ENCODE measurements at regions not wholly inside any gene's neighbourhood (a gene's known extent, or its start where the extent isn't known, plus 50 kb on each side); places are given as distances from the start of the nearest gene placed in this dataset.

- Mint-ChIP-seq H3K27ac (no peak overlapping the region), H3K36me3 (no peaks in the 10 kb centered on the region), H3K9me3 (peaks cover 0 to 9% of the 10 kb centered on the region in 2 donors), H3K4me1 (no peaks in the 10 kb centered on the region), H3K27me3 (ENCODE audit: low read depth in 2 of 2) (no peaks in the 10 kb centered on the region), H3K4me3 (no peak overlapping the region)
- 81% methylated on average over 1 of the region's 1 CpG for WGBS (ENCODE audit: insufficient coverage)
- DNase-seq (no peak), ATAC-seq (no peak)
- Histone ChIP-seq H3K27ac (ENCODE audit: low read length) (no peak overlapping the region), H3K4me3 (ENCODE audit: low read length) (no peak overlapping the region), H3K27me3 (ENCODE audit: control insufficient read depth, insufficient read depth, low read length) (no peaks in the 10 kb centered on the region), H3K4me1 (ENCODE audit: control insufficient read depth, insufficient read depth, low read length) (no peaks in the 10 kb centered on the region), H3K9me3 (ENCODE audit: control insufficient read depth, insufficient read depth, low read length) (no peaks in the 10 kb centered on the region), H3K36me3 (ENCODE audit: control insufficient read depth, insufficient read depth, low read length) (no peaks in the 10 kb centered on the region)
- intact Hi-C loops (cut with micrococcal nuclease) = no loop called here
- TF ChIP-seq CTCF (IDR thresholded peaks at IDR 0.05) = no peak
These were observed 508.4 kb upstream of the SEMA6A start for GRCh38 chr5:117082977-117083376.

- intact Hi-C loops (cut with micrococcal nuclease) = no loop called here
- TF ChIP-seq CTCF (IDR thresholded peaks at IDR 0.05) = no peak
- peaks cover 0 to 2% of the 10 kb centered on the region in 2 donors for H3K9me3 Mint-ChIP-seq
- Histone ChIP-seq H3K4me3 (ENCODE audit: low read length) (no peak overlapping the region), H3K9me3 (ENCODE audit: control insufficient read depth, insufficient read depth, low read length) (peaks cover 2% of the 10 kb centered on the region), H3K36me3 (ENCODE audit: control insufficient read depth, insufficient read depth, low read length) (no peaks in the 10 kb centered on the region), H3K27ac (ENCODE audit: low read length) (no peak overlapping the region), H3K4me1 (ENCODE audit: control insufficient read depth, insufficient read depth, low read length) (no peaks in the 10 kb centered on the region), H3K27me3 (ENCODE audit: control insufficient read depth, insufficient read depth, low read length) (no peaks in the 10 kb centered on the region)
- no peaks in the 10 kb centered on the region for H3K36me3 Mint-ChIP-seq
- ATAC-seq (no peak), DNase-seq (no peak)
- 76% methylated on average over 2 of the region's 2 CpGs for WGBS (ENCODE audit: insufficient coverage)
- H3K27ac Mint-ChIP-seq = no peak overlapping the region
- no peaks in the 10 kb centered on the region for H3K27me3 Mint-ChIP-seq (ENCODE audit: low read depth in 2 of 2)
- H3K4me3 Mint-ChIP-seq = no peak overlapping the region
- H3K4me1 Mint-ChIP-seq = no peaks in the 10 kb centered on the region
These were observed 502.5 kb upstream of the SEMA6A start for GRCh38 chr5:117077142-117077541.

- Histone ChIP-seq H3K4me3 (ENCODE audit: low read length) (no peak overlapping the region), H3K4me1 (ENCODE audit: control insufficient read depth, insufficient read depth, low read length) (no peaks in the 10 kb centered on the region), H3K27ac (ENCODE audit: low read length) (no peak overlapping the region), H3K27me3 (ENCODE audit: control insufficient read depth, insufficient read depth, low read length) (no peaks in the 10 kb centered on the region), H3K9me3 (ENCODE audit: control insufficient read depth, insufficient read depth, low read length) (peaks cover 2% of the 10 kb centered on the region), H3K36me3 (ENCODE audit: control insufficient read depth, insufficient read depth, low read length) (no peaks in the 10 kb centered on the region)
- Mint-ChIP-seq H3K4me3 (no peak overlapping the region), H3K4me1 (no peaks in the 10 kb centered on the region), H3K27me3 (ENCODE audit: low read depth in 2 of 2) (no peaks in the 10 kb centered on the region), H3K9me3 (peaks cover 2 to 8% of the 10 kb centered on the region in 2 donors), H3K27ac (no peak overlapping the region), H3K36me3 (peaks cover 12% of the 10 kb centered on the region)
- WGBS (ENCODE audit: insufficient coverage) = 80% methylated on average over 2 of the region's 2 CpGs
- ATAC-seq (no peak), DNase-seq (no peak)
- intact Hi-C loops (cut with micrococcal nuclease) = no loop called here
- TF ChIP-seq CTCF (IDR thresholded peaks at IDR 0.05) = no peak
These were observed 497.8 kb upstream of the SEMA6A start for GRCh38 chr5:117072439-117072838.

GRCh38 chr5:117065800-117066199, 491.2 kb upstream of the SEMA6A start:
- no peak overlapping the region for H3K4me3 Mint-ChIP-seq
- ATAC-seq (no peak), DNase-seq (no peak)
- peaks cover 4% of the 10 kb centered on the region for H3K36me3 Mint-ChIP-seq
- intact Hi-C loops (cut with micrococcal nuclease) = no loop called here
- Histone ChIP-seq H3K36me3 (ENCODE audit: control insufficient read depth, insufficient read depth, low read length) (no peaks in the 10 kb centered on the region), H3K9me3 (ENCODE audit: control insufficient read depth, insufficient read depth, low read length) (no peaks in the 10 kb centered on the region), H3K27ac (ENCODE audit: low read length) (no peak overlapping the region), H3K4me3 (ENCODE audit: low read length) (no peak overlapping the region), H3K27me3 (ENCODE audit: control insufficient read depth, insufficient read depth, low read length) (no peaks in the 10 kb centered on the region), H3K4me1 (ENCODE audit: control insufficient read depth, insufficient read depth, low read length) (no peaks in the 10 kb centered on the region)
- no peak overlapping the region for H3K27ac Mint-ChIP-seq
- H3K27me3 Mint-ChIP-seq (ENCODE audit: low read depth in 2 of 2) = no peaks in the 10 kb centered on the region
- no peak for TF ChIP-seq CTCF (IDR thresholded peaks at IDR 0.05)
- no CpG with 5 or more reads among the region's 1 CpG for WGBS (ENCODE audit: insufficient coverage)
- peaks cover 3 to 8% of the 10 kb centered on the region in 2 donors for H3K9me3 Mint-ChIP-seq
- H3K4me1 Mint-ChIP-seq = no peaks in the 10 kb centered on the region
